K562 (cell line): ENCODE measurements at regions not wholly inside any gene's neighbourhood (a gene's known extent, or its start where the extent isn't known, plus 50 kb on each side); places are given as distances from the start of the nearest gene placed in this dataset.

Experiments used
- ATAC-seq: fragments of 200-7000 bp; cut with Tn5 transposase; 3 replicates; pipeline ENCODE4 v1.9.1; 2020; ENCODE audit warnings: moderate library complexity
- BruUV-seq: library from RNA; stranded (reverse); fragments of 400-500 nt; replicated peaks from 2 replicates; lab custom pipeline; 2021; lab: Mats Ljungman, UMichigan
- CTCF ChIA-PET: fragments of 300-600 bp; formaldehyde crosslinking; extraction: SDS; loops from one replicate; lab custom pipeline; 2021; ENCODE audit warnings: low intra/inter-chr PET ratio; lab: Yijun Ruan, JAX
- POLR2A ChIA-PET: fragments of 300-600, 350-650 bp; sonication (Branson Sonifier 250); formaldehyde crosslinking; extraction: SDS; loops from one replicate; lab custom pipeline; 2021; ENCODE audit warnings: antibody characterized with exemption, inconsistent platforms; lab: Yijun Ruan, JAX
- DNase-seq, 4 experiments: peaks; one replicate each; pipeline versions ENCODE4 v3.0.0 to v3.0.0-alpha.2; 2011 to 2018; ENCODE audit warnings: low spot score in 3 of 4, mixed read lengths in 3 of 4; ENCODE audit errors: extremely low read depth in 1 of 4
- FAIRE-seq: peaks from 2 replicates; lab custom pipeline; 2011; peaks lifted over from hg19 to GRCh38; lab: Jason Lieb, UNC
- H2AFZ ChIP-seq: 2 replicates; pipeline ENCODE4 v1.6.0; 2011; ENCODE audit warnings: low read depth, low read length, control low read depth, inconsistent platforms
- H3K27ac ChIP-seq: fragments of 200-600 bp; 3 replicates; pipeline ENCODE4 v1.8.0; 2011; ENCODE audit warnings: low read depth, mild to moderate bottlenecking, control low read depth, inconsistent platforms, low read length, moderate library complexity, mixed read lengths; ENCODE audit errors: extremely low read depth
- H3K27me3 ChIP-seq, 2 experiments: fragments of 300-600 bp in 1 of 2; 2 replicates in 1 of 2; 3 replicates in 1 of 2; pipeline versions ENCODE4 v1.6.0 to v1.8.0; 2011; ENCODE audit warnings: inconsistent platforms in 2 of 2, low read length in 2 of 2, mild to moderate bottlenecking in 1 of 2, mixed read lengths in 1 of 2, moderate library complexity in 1 of 2; ENCODE audit not compliant: control insufficient read depth in 2 of 2, insufficient read depth in 2 of 2
- H3K36me3 ChIP-seq: fragments of 300-600 bp; 3 replicates; pipeline ENCODE4 v1.8.0; 2011; ENCODE audit warnings: mild to moderate bottlenecking, low read length, inconsistent platforms; ENCODE audit not compliant: control insufficient read depth, insufficient read depth
- H3K4me1 ChIP-seq, 2 experiments: fragments of 200-600 bp in 1 of 2; replicated peaks in 1 of 2; 2 replicates in 1 of 2; 3 replicates in 1 of 2; pipeline versions ENCODE4 v1.5.1 to v1.8.0; 2011; ENCODE audit warnings: inconsistent platforms in 2 of 2, low read length in 2 of 2, mild to moderate bottlenecking in 1 of 2, mixed read lengths in 1 of 2, moderate library complexity in 1 of 2; ENCODE audit not compliant: control insufficient read depth in 2 of 2, insufficient read depth in 2 of 2
- H3K4me2 ChIP-seq: 2 replicates; pipeline ENCODE4 v1.6.1; 2011; ENCODE audit warnings: low read length, control low read depth, inconsistent platforms, mixed read lengths; ENCODE audit not compliant: insufficient read depth
- H3K4me3 ChIP-seq: fragments of 200-600 bp; sonication (generic), shearing (Covaris generic); 2 replicates; pipeline ENCODE4 v1.5.1; 2016; ENCODE audit warnings: control low read depth, inconsistent platforms
- H3K79me2 ChIP-seq: fragments of 200-600 bp; 3 replicates; pipeline ENCODE4 v1.8.0; 2011; ENCODE audit warnings: low read length, inconsistent platforms; ENCODE audit not compliant: control insufficient read depth, insufficient read depth
- H3K9ac ChIP-seq, 2 experiments: 2 replicates each; pipeline versions ENCODE4 v1.6.0 to v1.6.1; 2011; ENCODE audit warnings: low read depth in 2 of 2, low read length in 2 of 2, control low read depth in 1 of 2, inconsistent platforms in 1 of 2, mild to moderate bottlenecking in 1 of 2, mixed read lengths in 1 of 2; ENCODE audit not compliant: insufficient read depth in 1 of 2
- H3K9me1 ChIP-seq: one replicate; pipeline ENCODE4 v1.6.0; 2011; ENCODE audit warnings: inconsistent platforms, mild to moderate bottlenecking, low read length, moderate library complexity; ENCODE audit not compliant: control insufficient read depth, insufficient read depth
- H3K9me3 ChIP-seq: replicated peaks from 2 replicates; pipeline ENCODE4 v1.5.1; 2011; ENCODE audit warnings: low read depth, low read length, inconsistent platforms; ENCODE audit not compliant: control insufficient read depth, insufficient read depth
- H4K20me1 ChIP-seq: replicated peaks from 2 replicates; pipeline ENCODE4 v1.6.1; 2011; ENCODE audit warnings: low read length, inconsistent platforms, mixed read lengths; ENCODE audit not compliant: control insufficient read depth, insufficient read depth
- BRD9 ChIP-seq: fragments of 450-650 bp; IDR thresholded peaks from 2 replicates; pipeline ENCODE4 v1.6.1; 2018; ENCODE audit warnings: low read depth; ENCODE audit not compliant: partially characterized antibody
- ELF4 ChIP-seq: fragments of 450-650 bp; formaldehyde crosslinking; IDR thresholded peaks from 2 replicates; pipeline ENCODE4 v1.4.0; 2022; ENCODE audit warnings: missing genetic modification characterization
- ESRRA ChIP-seq: fragments of 450-650 bp; IDR thresholded peaks from 2 replicates; pipeline ENCODE4 v1.6.1; 2014; ENCODE audit warnings: low read depth, mild to moderate bottlenecking, moderate library complexity, borderline replicate concordance
- HCFC1 ChIP-seq: IDR thresholded peaks from 2 replicates; pipeline ENCODE4 v1.6.1; 2012; ENCODE audit warnings: low read depth, low read length, improper control_type of control experiment
- ILF3 ChIP-seq: fragments of 450-650 bp; IDR thresholded peaks from 2 replicates; pipeline ENCODE4 v1.6.1; 2018; ENCODE audit warnings: antibody characterized with exemption, mild to moderate bottlenecking, moderate library complexity, borderline replicate concordance
- KLF6 ChIP-seq: fragments of 250-450 bp; sonication (Bioruptor Pico); IDR thresholded peaks from 2 replicates; pipeline ENCODE4 v1.4.0; 2020; ENCODE audit warnings: mild to moderate bottlenecking, moderate library complexity, borderline replicate concordance
- NFE2 ChIP-seq: IDR thresholded peaks from 2 replicates; pipeline ENCODE4 v1.6.1; 2014; ENCODE audit warnings: antibody characterized with exemption, low read depth
- RBM15 ChIP-seq: fragments of 200-400 bp; formaldehyde crosslinking; IDR thresholded peaks from 2 replicates; pipeline ENCODE4 v1.6.1; 2018; ENCODE audit warnings: mild to moderate bottlenecking, low read length, moderate library complexity; ENCODE audit not compliant: insufficient read depth
- SMAD2 ChIP-seq: fragments of 150-350 bp; IDR thresholded peaks from 2 replicates; pipeline ENCODE4 v1.6.1; 2014; ENCODE audit warnings: low read depth, mild to moderate bottlenecking, low read length
- TOE1 ChIP-seq, 2 experiments: fragments of 450-650 bp in 1 of 2; sonication (generic) in 1 of 2; formaldehyde crosslinking in 1 of 2; IDR thresholded peaks; 2 replicates each; pipeline versions ENCODE4 v1.7.1 to v1.8.0; 2016 to 2022; ENCODE audit warnings: borderline replicate concordance in 2 of 2, mild to moderate bottlenecking in 2 of 2, antibody characterized with exemption in 1 of 2, inconsistent platforms in 1 of 2, low read depth in 1 of 2, missing genetic modification reagents in 1 of 2, moderate library complexity in 1 of 2
- WHSC1 ChIP-seq: IDR thresholded peaks from one replicate; pipeline ENCODE4 v1.6.1; 2012; ENCODE audit warnings: low read length, control low read depth, inconsistent platforms
- XRCC3 ChIP-seq: fragments of 450-650 bp; IDR thresholded peaks from 2 replicates; pipeline ENCODE4 v1.6.1; 2017; ENCODE audit warnings: mild to moderate bottlenecking, moderate library complexity
- WGBS: fragments of 100-300 bp; shearing (Covaris generic); methylation state at CpG from one replicate; pipeline ENCODE4 v1.1.6; 2016; ENCODE audit warnings: low coverage, mixed read lengths; ENCODE audit not compliant: insufficient coverage; ENCODE audit errors: missing lambda C conversion rate; 5-methylcytosine and 5-hydroxymethylcytosine counted together
- in situ Hi-C: fragments of 300-500 bp; cut with MboI; formaldehyde crosslinking; loops from 4 replicates; pipeline ENCODE4 v1.15.0; 2018; ENCODE audit warnings: inconsistent platforms, mixed read lengths
- intact Hi-C: fragments of 100-400 bp; cut with micrococcal nuclease; formaldehyde crosslinking; loops from 2 replicates; pipeline ENCODE4 v1.14.2; 2022
- TF ChIP-seq, protein P1 (sequence below): fragments of 450-650 bp; formaldehyde crosslinking; IDR thresholded peaks from 2 replicates; pipeline ENCODE4 v1.4.0; 2022; ENCODE audit warnings: missing genetic modification characterization
- TF ChIP-seq, protein P2 (sequence below): sonication (generic); formaldehyde crosslinking; IDR thresholded peaks from 2 replicates; pipeline ENCODE4 v1.9.0; 2022; ENCODE audit warnings: mild to moderate bottlenecking, missing genetic modification reagents

DNA sequence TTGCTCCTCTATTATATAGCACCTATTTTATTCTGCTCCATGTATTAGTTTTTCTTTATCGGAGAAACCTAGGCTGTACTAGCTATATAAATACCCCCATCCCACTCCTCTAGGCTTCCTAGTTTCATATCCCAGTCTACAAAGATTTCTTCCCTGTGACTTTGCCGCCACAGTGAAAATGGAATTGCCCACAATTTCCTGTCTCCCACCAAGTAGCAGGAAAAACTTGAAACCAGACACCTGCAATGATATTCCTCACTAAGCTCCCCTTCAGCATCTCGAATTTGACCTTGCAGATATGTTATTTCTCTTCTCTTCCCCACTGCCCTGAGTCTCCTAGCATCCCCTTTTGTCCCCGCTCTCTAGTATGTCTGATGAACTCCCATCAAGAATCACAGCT, 685.8 kb upstream of the CCDC54 start:
- no peak for FAIRE-seq
- ChIA-PET POLR2A (no interaction called here), CTCF (no interaction called here)

GRCh38 chr3:106692624-106693023, 684.6 kb upstream of the CCDC54 start:
- no peaks in the 10 kb centered on the region for H4K20me1 ChIP-seq
- no peak overlapping the region for H3K9ac ChIP-seq
- H3K4me3 ChIP-seq, result no peak overlapping the region
- in situ Hi-C loops (no loop called here), intact Hi-C loops (no loop called here)
- TF ChIP-seq, protein P1, sequence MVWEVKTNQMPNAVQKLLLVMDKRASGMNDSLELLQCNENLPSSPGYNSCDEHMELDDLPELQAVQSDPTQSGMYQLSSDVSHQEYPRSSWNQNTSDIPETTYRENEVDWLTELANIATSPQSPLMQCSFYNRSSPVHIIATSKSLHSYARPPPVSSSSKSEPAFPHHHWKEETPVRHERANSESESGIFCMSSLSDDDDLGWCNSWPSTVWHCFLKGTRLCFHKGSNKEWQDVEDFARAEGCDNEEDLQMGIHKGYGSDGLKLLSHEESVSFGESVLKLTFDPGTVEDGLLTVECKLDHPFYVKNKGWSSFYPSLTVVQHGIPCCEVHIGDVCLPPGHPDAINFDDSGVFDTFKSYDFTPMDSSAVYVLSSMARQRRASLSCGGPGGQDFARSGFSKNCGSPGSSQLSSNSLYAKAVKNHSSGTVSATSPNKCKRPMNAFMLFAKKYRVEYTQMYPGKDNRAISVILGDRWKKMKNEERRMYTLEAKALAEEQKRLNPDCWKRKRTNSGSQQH (CRISPR knock-in tag), result no peak
- TF ChIP-seq WHSC1, result no peak
- TF ChIP-seq BRD9, result no peak
- DNase-seq, result no peak
- H3K4me1 ChIP-seq, result no peaks in the 10 kb centered on the region
- FAIRE-seq, result no peak
- 0% methylated on average over 3 of the region's 3 CpGs for WGBS
- ChIA-PET POLR2A (no interaction called here), CTCF (no interaction called here)
- H2AFZ ChIP-seq, result no peak overlapping the region
- H3K4me2 ChIP-seq, result no peak overlapping the region
- BruUV-seq, result no TSS peak
- H3K9me3 ChIP-seq, result no peaks in the 10 kb centered on the region
- no peak for ATAC-seq
- H3K36me3 ChIP-seq, result no peaks in the 10 kb centered on the region
- H3K9me1 ChIP-seq, result no peaks in the 10 kb centered on the region
- no peak overlapping the region for H3K27ac ChIP-seq
- H3K27me3 ChIP-seq, result no peaks in the 10 kb centered on the region
- H3K79me2 ChIP-seq, result no peaks in the 10 kb centered on the region

More for the DNA sequence above, 685.8 kb upstream of the CCDC54 start:
- ATAC-seq (no peak), DNase-seq (no peak)
- no peaks in the 10 kb centered on the region for H3K27me3 ChIP-seq
- in situ Hi-C loops (no loop called here), intact Hi-C loops (no loop called here)
- no peaks in the 10 kb centered on the region for H3K4me1 ChIP-seq
- H3K4me2 ChIP-seq, result no peak overlapping the region
- H3K4me3 ChIP-seq, result no peak overlapping the region
- no peaks in the 10 kb centered on the region for H3K9me1 ChIP-seq
- H3K27ac ChIP-seq, result no peak overlapping the region
- 0% methylated on average over 4 of the region's 4 CpGs for WGBS
- BruUV-seq, result no TSS peak
- H4K20me1 ChIP-seq, result no peaks in the 10 kb centered on the region
- no peaks in the 10 kb centered on the region for H3K36me3 ChIP-seq
- no peak overlapping the region for H2AFZ ChIP-seq
- no peak overlapping the region for H3K9ac ChIP-seq
- no peaks in the 10 kb centered on the region for H3K9me3 ChIP-seq
- H3K79me2 ChIP-seq, result no peaks in the 10 kb centered on the region
- TF ChIP-seq KLF6 (CRISPR knock-in tag) (no peak), ELF4 (no peak), TOE1 (IDR thresholded peaks at IDR 0.05; ENCODE audit: borderline replicate concordance) (no peak), TOE1 (CRISPR knock-in tag; IDR thresholded peaks at IDR 0.05; ENCODE audit: borderline replicate concordance, low read depth) (no peak), NFE2 (no peak), HCFC1 (no peak), XRCC3 (no peak), RBM15 (no peak), SMAD2 (no peak), ILF3 (no peak), ESRRA (no peak)
- TF ChIP-seq, protein P2, sequence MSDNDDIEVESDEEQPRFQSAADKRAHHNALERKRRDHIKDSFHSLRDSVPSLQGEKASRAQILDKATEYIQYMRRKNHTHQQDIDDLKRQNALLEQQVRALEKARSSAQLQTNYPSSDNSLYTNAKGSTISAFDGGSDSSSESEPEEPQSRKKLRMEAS, result no peak
